Prostate gland (tissue), 2 donors: ENCODE measurements at regions not wholly inside any gene's neighbourhood (a gene's known extent, or its start where the extent isn't known, plus 50 kb on each side); places are given as distances from the start of the nearest gene placed in this dataset.
A peak's percentile ranks its signal among the peaks of the same experiment; 100 is the strongest.

ENCODE experiments used
- DNase-seq: peaks from one replicate; pipeline ENCODE4 v3.0.0-alpha.2; 2019; ENCODE audit warnings: low spot score
- H3K27ac ChIP-seq, 2 donors: fragments of 200-600 bp; sonication (generic); 2 replicates each; pipeline ENCODE4 v1.5.1; 2017 to 2019
- H3K27me3 ChIP-seq: fragments of 200-600 bp; sonication (generic); replicated peaks from 2 replicates; pipeline ENCODE4 v1.5.1; 2019; ENCODE audit not compliant: insufficient read depth
- H3K36me3 ChIP-seq, 2 donors: fragments of 200-600 bp; sonication (generic); 1 replicate in 1 of 2; 2 replicates in 1 of 2; pipeline versions ENCODE4 v1.5.1 to v1.8.1; 2017 to 2019
- H3K4me1 ChIP-seq: fragments of 200-600 bp; sonication (generic); replicated peaks from 2 replicates; pipeline ENCODE4 v1.5.1; 2019
- H3K4me3 ChIP-seq, 2 donors: fragments of 200-600 bp; sonication (generic); 2 replicates each; pipeline ENCODE4 v1.5.1; 2017 to 2019
- H3K9me3 ChIP-seq: fragments of 200-600 bp; sonication (generic); 2 replicates; pipeline ENCODE4 v1.5.1; 2017
- CTCF ChIP-seq, 4 experiments: fragments of 200-600 bp in 2 of 4; fragments of 450-650 bp in 2 of 4; sonication (generic) in 2 of 4; IDR thresholded peaks; 1 replicate in 3 of 4; 2 replicates in 1 of 4; pipeline ENCODE4 v1.5.1; 2016 to 2019; ENCODE audit warnings: antibody characterized with exemption in 4 of 4, mild to moderate bottlenecking in 2 of 4, moderate library complexity in 2 of 4
- POLR2A ChIP-seq: fragments of 450-650 bp; IDR thresholded peaks from one replicate; pipeline ENCODE4 v1.6.1; 2016; ENCODE audit warnings: antibody characterized with exemption, mild to moderate bottlenecking
- POLR2AphosphoS5 ChIP-seq: sonication (generic); formaldehyde crosslinking; IDR thresholded peaks from one replicate; pipeline ENCODE4 v1.6.1; 2017; ENCODE audit warnings: antibody characterized with exemption
- WGBS: methylation state at CpG from one replicate; pipeline ENCODE4 v1.1.5; 2018; 5-methylcytosine and 5-hydroxymethylcytosine counted together
- intact Hi-C: fragments of 100-400 bp; cut with DNase I; formaldehyde crosslinking; loops from one replicate; pipeline ENCODE4 v1.14.2; 2022

GRCh38 chr7:115868369-115868768 lies 162.2 kb downstream of the TFEC start:
- 88% methylated on average over 4 of the region's 4 CpGs for WGBS
- H3K9me3 ChIP-seq = no peaks in the 10 kb centered on the region
- H3K27me3 ChIP-seq = no peaks in the 10 kb centered on the region
- H3K27ac ChIP-seq = no peak overlapping the region
- H3K4me1 ChIP-seq = no peaks in the 10 kb centered on the region
- no peaks in the 10 kb centered on the region for H3K36me3 ChIP-seq
- no peak for DNase-seq
- intact Hi-C loops = no loop called here
- TF ChIP-seq POLR2A (no peak), POLR2AphosphoS5 (no peak), CTCF (IDR thresholded peaks at IDR 0.05) (no peak)
- no peak overlapping the region for H3K4me3 ChIP-seq

- TF ChIP-seq POLR2A = no peak
- no peak for TF ChIP-seq POLR2AphosphoS5
- no peak for TF ChIP-seq CTCF (IDR thresholded peaks at IDR 0.05)
- WGBS = 77% methylated on average over 2 of the region's 2 CpGs
- Histone ChIP-seq H3K27me3 (no peaks in the 10 kb centered on the region), H3K9me3 (no peaks in the 10 kb centered on the region), H3K4me1 (no peaks in the 10 kb centered on the region), H3K4me3 (no peak overlapping the region), H3K36me3 (no peaks in the 10 kb centered on the region), H3K27ac (no peak overlapping the region)
- DNase-seq = no peak
- intact Hi-C loops = no loop called here
Measured at GRCh38 chr7:115864082-115864481, 166.5 kb downstream of the TFEC start.

GRCh38 chr7:115851291-115851690 lies 179.3 kb downstream of the TFEC start:
- no peak for DNase-seq
- no peak for TF ChIP-seq POLR2AphosphoS5
- TF ChIP-seq CTCF (IDR thresholded peaks at IDR 0.05) = peak in 2 of 4 experiments; percentile 19 to 31
- intact Hi-C loops = loop anchor here (5.0 kb wide), 1 partner anchor 1824 kb away; no protein-coding TSS in a partner anchor
- WGBS = 78% methylated on average over 1 of the region's 1 CpG
- Histone ChIP-seq H3K4me3 (no peak overlapping the region), H3K27me3 (no peaks in the 10 kb centered on the region), H3K4me1 (no peaks in the 10 kb centered on the region), H3K27ac (no peak overlapping the region), H3K36me3 (no peaks in the 10 kb centered on the region), H3K9me3 (no peaks in the 10 kb centered on the region)

- Histone ChIP-seq H3K36me3 (no peaks in the 10 kb centered on the region), H3K27ac (no peak overlapping the region), H3K27me3 (no peaks in the 10 kb centered on the region), H3K4me1 (no peaks in the 10 kb centered on the region), H3K4me3 (no peak overlapping the region), H3K9me3 (no peaks in the 10 kb centered on the region)
- TF ChIP-seq CTCF (IDR thresholded peaks at IDR 0.05) = no peak
- no peak for TF ChIP-seq POLR2AphosphoS5
- no peak for TF ChIP-seq POLR2A
- no peak for DNase-seq
- 74% methylated on average over 3 of the region's 3 CpGs for WGBS
- intact Hi-C loops = loop anchor here (5.0 kb wide), 1 partner anchor 1823 kb away; no protein-coding TSS in a partner anchor
Measured at GRCh38 chr7:115850774-115851173, 179.8 kb downstream of the TFEC start.

GRCh38 chr7:115844857-115845256 lies 185.7 kb downstream of the TFEC start:
- 93% methylated on average over 1 of the region's 1 CpG for WGBS
- Histone ChIP-seq H3K27ac (no peak overlapping the region), H3K4me3 (no peak overlapping the region), H3K4me1 (no peaks in the 10 kb centered on the region), H3K36me3 (no peaks in the 10 kb centered on the region), H3K27me3 (no peaks in the 10 kb centered on the region), H3K9me3 (no peaks in the 10 kb centered on the region)
- intact Hi-C loops = no loop called here
- no peak for DNase-seq
- TF ChIP-seq POLR2A (no peak), CTCF (IDR thresholded peaks at IDR 0.05) (no peak), POLR2AphosphoS5 (no peak)
